HepG2 (cell line): ENCODE measurements at regions not wholly inside any gene's neighbourhood (a gene's known extent, or its start where the extent isn't known, plus 50 kb on each side); places are given as distances from the start of the nearest gene placed in this dataset.

Experiments used
- ATAC-seq: fragments of 200-7000 bp; cut with Tn5 transposase; 3 replicates; pipeline ENCODE4 v1.9.1; 2020; ENCODE audit warnings: mild to moderate bottlenecking, moderate library complexity
- BruUV-seq: library from RNA; stranded (reverse); fragments of 400-500 nt; replicated peaks from 2 replicates; lab custom pipeline; 2021; lab: Mats Ljungman, UMichigan
- CTCF ChIA-PET: fragments of 300-600 bp; formaldehyde crosslinking; extraction: SDS; loops from one replicate; lab custom pipeline; 2021; ENCODE audit warnings: low total read pairs, inconsistent platforms, low intra/inter-chr PET ratio; lab: Yijun Ruan, JAX
- POLR2A ChIA-PET: fragments of 350-600 bp; sonication (Branson Sonifier 250); formaldehyde crosslinking; loops from one replicate; lab custom pipeline; 2020; ENCODE audit warnings: antibody characterized with exemption, inconsistent platforms; lab: Yijun Ruan, JAX
- DNase-seq: peaks from one replicate; pipeline ENCODE4 v3.0.0-alpha.2; 2015; ENCODE audit warnings: low spot score
- FAIRE-seq: peaks from 3 replicates; lab custom pipeline; 2011; peaks lifted over from hg19 to GRCh38; lab: Jason Lieb, UNC
- H2AFZ ChIP-seq: one replicate; pipeline ENCODE4 v1.6.1; 2011; ENCODE audit warnings: low read length, inconsistent platforms
- H3K27ac ChIP-seq: fragments of 300-600 bp; 3 replicates; pipeline ENCODE4 v1.8.0; 2011; ENCODE audit warnings: mixed run types, mild to moderate bottlenecking, mixed read lengths, low read length, inconsistent platforms; ENCODE audit not compliant: insufficient read depth; ENCODE audit errors: extremely low read length
- H3K27me3 ChIP-seq, 2 experiments: fragments of 200-600 bp in 1 of 2; 2 replicates in 1 of 2; 3 replicates in 1 of 2; pipeline versions ENCODE4 v1.6.0 to v1.8.0; 2011; ENCODE audit warnings: low read length in 2 of 2, mild to moderate bottlenecking in 2 of 2, moderate library complexity in 2 of 2, inconsistent platforms in 1 of 2; ENCODE audit not compliant: insufficient read depth in 2 of 2, control insufficient read depth in 1 of 2
- H3K36me3 ChIP-seq, 2 experiments: fragments of 200-600 bp in 1 of 2; replicated peaks in 1 of 2; 2 replicates in 1 of 2; 3 replicates in 1 of 2; pipeline versions ENCODE4 v1.5.1 to v1.8.0; 2011; ENCODE audit warnings: low read length in 2 of 2, inconsistent platforms in 1 of 2; ENCODE audit not compliant: insufficient read depth in 2 of 2, control insufficient read depth in 1 of 2
- H3K4me1 ChIP-seq: 2 replicates; pipeline ENCODE4 v1.5.1; 2012; ENCODE audit warnings: low read length, inconsistent platforms; ENCODE audit not compliant: insufficient read depth
- H3K4me2 ChIP-seq: 2 replicates; pipeline ENCODE4 v1.6.0; 2011; ENCODE audit warnings: low read depth, low read length, inconsistent platforms
- H3K4me3 ChIP-seq, 3 experiments: fragments of 200-600 bp in 1 of 3; sonication (generic), shearing (Covaris generic) in 1 of 3; replicated peaks in 1 of 3; 2 replicates each; pipeline ENCODE4 v1.5.1; 2011 to 2016; ENCODE audit warnings: low read length in 3 of 3, inconsistent platforms in 2 of 3, low read depth in 2 of 3, mild to moderate bottlenecking in 2 of 3, control low read depth in 1 of 3, mixed read lengths in 1 of 3; ENCODE audit not compliant: insufficient read depth in 1 of 3
- H3K79me2 ChIP-seq: one replicate; pipeline ENCODE4 v1.6.1; 2011; ENCODE audit warnings: low read length, inconsistent platforms; ENCODE audit not compliant: insufficient read depth
- H3K9ac ChIP-seq: 2 replicates; pipeline ENCODE4 v1.6.0; 2011; ENCODE audit warnings: mild to moderate bottlenecking, low read depth, low read length, inconsistent platforms; ENCODE audit not compliant: insufficient read depth
- H3K9me3 ChIP-seq: 2 replicates; pipeline ENCODE4 v1.5.1; 2012; ENCODE audit warnings: mild to moderate bottlenecking, low read length
- H4K20me1 ChIP-seq: 2 replicates; pipeline ENCODE4 v1.6.0; 2011; ENCODE audit warnings: inconsistent platforms, mild to moderate bottlenecking, low read length, moderate library complexity; ENCODE audit not compliant: insufficient read depth
- CENPBD1 ChIP-seq: sonication (generic); formaldehyde crosslinking; IDR thresholded peaks from 2 replicates; pipeline ENCODE4 v1.8.0; 2022; ENCODE audit warnings: missing genetic modification reagents, low read depth, mild to moderate bottlenecking, borderline replicate concordance
- CREB1 ChIP-seq, 2 experiments: fragments of 450-650 bp in 1 of 2; IDR thresholded peaks; 2 replicates each; pipeline ENCODE4 v1.6.1; 2016 to 2017; ENCODE audit warnings: control low read depth in 1 of 2, mild to moderate bottlenecking in 1 of 2, missing compliant biosample characterization in 1 of 2, missing genetic modification characterization in 1 of 2
- HES4 ChIP-seq: sonication (generic); formaldehyde crosslinking; IDR thresholded peaks from 2 replicates; pipeline ENCODE4 v1.9.0; 2021; ENCODE audit warnings: mild to moderate bottlenecking, missing genetic modification reagents, borderline replicate concordance
- HMGXB4 ChIP-seq, 2 experiments: sonication (generic) in 1 of 2; formaldehyde crosslinking in 1 of 2; IDR thresholded peaks; 2 replicates each; pipeline versions ENCODE4 v1.4.0 to v1.6.1; 2018 to 2020; ENCODE audit warnings: missing genetic modification reagents in 2 of 2, borderline replicate concordance in 1 of 2, low read depth in 1 of 2, mild to moderate bottlenecking in 1 of 2, missing biosample characterization in 1 of 2
- IRF2 ChIP-seq: IDR thresholded peaks from 2 replicates; pipeline ENCODE4 v1.6.1; 2018; ENCODE audit warnings: missing genetic modification reagents, missing compliant biosample characterization
- NFYC ChIP-seq: IDR thresholded peaks from 2 replicates; pipeline ENCODE4 v1.6.1; 2016; ENCODE audit warnings: missing genetic modification reagents, missing compliant biosample characterization
- PHF8 ChIP-seq: sonication (generic); formaldehyde crosslinking; IDR thresholded peaks from 2 replicates; pipeline ENCODE4 v1.5.0; 2020; ENCODE audit warnings: missing genetic modification reagents
- PREB ChIP-seq: sonication (generic); formaldehyde crosslinking; IDR thresholded peaks from 2 replicates; pipeline ENCODE4 v1.4.0; 2020; ENCODE audit warnings: missing genetic modification reagents
- RFXAP ChIP-seq: sonication (generic); formaldehyde crosslinking; IDR thresholded peaks from 2 replicates; pipeline ENCODE4 v1.4.0; 2020; ENCODE audit warnings: missing genetic modification reagents, borderline replicate concordance
- WGBS: methylation state at CpG from one replicate; pipeline ENCODE4 v1.1.6; 2017; ENCODE audit warnings: low lambda C conversion rate; 5-methylcytosine and 5-hydroxymethylcytosine counted together
- in situ Hi-C: cut with HindIII; loops from 2 replicates; pipeline ENCODE4 v1.10.0; 2017; ENCODE audit warnings: low pct_unique_long_range_greater_than_20kb; ENCODE audit not compliant: extremely low pct_ligation_motif_present
- intact Hi-C: fragments of 100-400 bp; cut with micrococcal nuclease; formaldehyde crosslinking; loops from one replicate; pipeline ENCODE4 v1.10.0; 2022; ENCODE audit not compliant: unreplicated experiment

- no peak overlapping the region for H2AFZ ChIP-seq
- TF ChIP-seq HES4 (CRISPR knock-in tag) = no peak
- no peak for TF ChIP-seq PHF8 (CRISPR knock-in tag)
- TF ChIP-seq CREB1 (IDR thresholded peaks at IDR 0.05) = no peak
- no peak for TF ChIP-seq CREB1 (CRISPR knock-in tag; IDR thresholded peaks at IDR 0.05)
- TF ChIP-seq PREB = no peak
- no peak for TF ChIP-seq CENPBD1 (CRISPR knock-in tag)
- TF ChIP-seq HMGXB4 (CRISPR knock-in tag; IDR thresholded peaks at IDR 0.05; ENCODE audit: borderline replicate concordance in 1 of 2, low read depth in 1 of 2) = no peak
- no peak for TF ChIP-seq RFXAP (CRISPR knock-in tag)
- TF ChIP-seq IRF2 (CRISPR knock-in tag) = no peak
- no peak for TF ChIP-seq NFYC (CRISPR knock-in tag)
- in situ Hi-C loops (no loop called here), intact Hi-C loops (no loop called here)
- no peaks in the 10 kb centered on the region for H3K4me1 ChIP-seq
- no peak for DNase-seq
- no peaks in the 10 kb centered on the region for H4K20me1 ChIP-seq
- no peaks in the 10 kb centered on the region for H3K79me2 ChIP-seq
- 17% methylated on average over 7 of the region's 7 CpGs for WGBS
- H3K9me3 ChIP-seq = no peaks in the 10 kb centered on the region
- FAIRE-seq = no peak
- peaks cover 2 to 38% of the 10 kb centered on the region in 2 experiments; a peak in 4 of 5 replicates for H3K27me3 ChIP-seq
- no peak overlapping the region for H3K9ac ChIP-seq
- no peak overlapping the region for H3K4me3 ChIP-seq
- no peak overlapping the region for H3K4me2 ChIP-seq
- ATAC-seq = no peak
- BruUV-seq = no TSS peak
- H3K36me3 ChIP-seq = no peaks in the 10 kb centered on the region
- ChIA-PET CTCF (no interaction called here), POLR2A (no interaction called here)
- H3K27ac ChIP-seq = no peak overlapping the region
These were observed 198.8 kb upstream of the TWIST2 start for GRCh38 chr2:238649123-238649522.
